SK-N-MC (cell line): ENCODE measurements at regions not wholly inside any gene's neighbourhood (a gene's known extent, or its start where the extent isn't known, plus 50 kb on each side); places are given as distances from the start of the nearest gene placed in this dataset.

Experiments used
- DNase-seq: peaks from one replicate; pipeline ENCODE4 v3.0.0-alpha.2; 2011; ENCODE audit warnings: low read depth, low spot score
- H3K27ac ChIP-seq: fragments of 200-600 bp; sonication (generic); 2 replicates; pipeline ENCODE4 v1.5.1; 2016; ENCODE audit warnings: mixed run types
- H3K36me3 ChIP-seq: fragments of 200-600 bp; sonication (generic); 2 replicates; pipeline ENCODE4 v1.6.1; 2017; ENCODE audit warnings: antibody characterized with exemption, low read length, mixed read lengths; ENCODE audit not compliant: insufficient read depth
- H3K4me3 ChIP-seq: fragments of 200-600 bp; sonication (generic); 2 replicates; pipeline ENCODE4 v1.5.1; 2016
- H3K9ac ChIP-seq: fragments of 200-600 bp; sonication (generic); 2 replicates; pipeline ENCODE4 v1.8.0; 2017; ENCODE audit warnings: mixed run types, mixed read lengths; ENCODE audit not compliant: insufficient read length
- H3K9me3 ChIP-seq: fragments of 200-600 bp; sonication (generic); 2 replicates; pipeline ENCODE4 v1.6.1; 2017; ENCODE audit warnings: low read depth, mild to moderate bottlenecking, antibody characterized with exemption, low read length, moderate library complexity, mixed read lengths
- EZH2 ChIP-seq: fragments of 200-600 bp; sonication (generic); IDR thresholded peaks from one replicate; pipeline ENCODE4 v1.6.1; 2017; ENCODE audit warnings: antibody characterized with exemption
- FOXP2 ChIP-seq: optimal IDR thresholded peaks from 2 replicates; pipeline ENCODE3; 2011; ENCODE audit warnings: mild to moderate bottlenecking, moderate library complexity; ENCODE audit not compliant: insufficient read depth; ENCODE audit errors: extremely low read length, control extremely low read depth
- POLR2AphosphoS5 ChIP-seq: IDR thresholded peaks from 2 replicates; pipeline ENCODE4 v1.6.1; 2012; ENCODE audit warnings: mild to moderate bottlenecking, low read depth, low read length, borderline replicate concordance

DNA sequence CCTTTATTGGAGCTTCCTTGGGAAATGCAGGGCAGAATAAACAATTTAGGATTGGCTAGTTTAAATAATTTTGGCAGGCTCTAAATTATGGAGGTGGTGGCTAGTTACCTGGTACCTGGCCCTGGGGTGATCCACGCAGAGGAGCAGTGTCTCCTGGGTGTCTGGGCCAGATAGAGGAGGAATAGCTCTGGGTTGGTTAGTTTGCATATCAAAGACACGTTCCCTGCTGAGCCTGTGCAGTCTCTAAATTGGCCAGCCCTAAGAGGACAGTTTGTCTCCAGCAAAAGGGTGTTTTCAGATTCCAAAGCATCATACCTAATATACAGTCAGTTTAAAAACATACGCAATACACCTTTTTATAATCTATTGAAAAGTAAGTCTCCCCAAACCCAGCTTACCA lies 333.3 kb upstream of the TPM1 start:
- DNase-seq: no peak
- Histone ChIP-seq H3K9ac (no peak overlapping the region), H3K36me3 (no peaks in the 10 kb centered on the region), H3K27ac (no peak overlapping the region), H3K4me3 (no peak overlapping the region), H3K9me3 (no peaks in the 10 kb centered on the region)
- TF ChIP-seq EZH2 (no peak), POLR2AphosphoS5 (no peak), FOXP2 (no peak)

- Histone ChIP-seq H3K27ac (no peak overlapping the region), H3K9me3 (no peaks in the 10 kb centered on the region), H3K4me3 (no peak overlapping the region), H3K36me3 (no peaks in the 10 kb centered on the region), H3K9ac (no peak overlapping the region)
- DNase-seq: no peak
- TF ChIP-seq FOXP2: no peak
- TF ChIP-seq EZH2: no peak
- TF ChIP-seq POLR2AphosphoS5: no peak
Measured at GRCh38 chr15:62711691-62712454, 330.7 kb upstream of the TPM1 start.

GRCh38 chr15:62712455-62712839 lies 330.1 kb upstream of the TPM1 start:
- TF ChIP-seq EZH2 (no peak), POLR2AphosphoS5 (no peak), FOXP2 (no peak)
- Histone ChIP-seq H3K36me3 (no peaks in the 10 kb centered on the region), H3K9ac (no peak overlapping the region), H3K9me3 (no peaks in the 10 kb centered on the region), H3K4me3 (no peak overlapping the region), H3K27ac (no peak overlapping the region)
- DNase-seq: no peak

DNA sequence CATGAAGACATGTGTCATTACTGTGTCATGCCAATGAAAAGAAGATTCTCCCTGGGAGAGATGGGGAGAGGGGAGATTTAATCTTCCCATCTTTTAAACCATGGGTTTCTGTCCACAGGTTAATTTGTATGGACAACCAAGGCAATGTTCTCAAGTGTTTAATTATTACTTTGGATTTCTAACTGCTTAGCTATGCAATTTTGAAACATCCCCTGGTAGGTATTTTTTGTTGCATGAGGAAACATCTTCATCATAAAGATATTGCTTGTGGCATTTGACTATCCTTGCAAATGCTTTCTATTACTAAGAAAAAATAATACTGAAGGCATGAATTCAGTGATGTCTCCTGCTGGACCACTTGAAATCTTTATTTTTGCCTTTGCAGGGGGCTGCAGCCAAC lies 326.6 kb upstream of the TPM1 start:
- Histone ChIP-seq H3K36me3 (no peaks in the 10 kb centered on the region), H3K9ac (no peak overlapping the region), H3K4me3 (no peak overlapping the region), H3K27ac (no peak overlapping the region), H3K9me3 (no peaks in the 10 kb centered on the region)
- no peak for DNase-seq
- TF ChIP-seq POLR2AphosphoS5: no peak
- no peak for TF ChIP-seq FOXP2
- TF ChIP-seq EZH2: no peak

DNA sequence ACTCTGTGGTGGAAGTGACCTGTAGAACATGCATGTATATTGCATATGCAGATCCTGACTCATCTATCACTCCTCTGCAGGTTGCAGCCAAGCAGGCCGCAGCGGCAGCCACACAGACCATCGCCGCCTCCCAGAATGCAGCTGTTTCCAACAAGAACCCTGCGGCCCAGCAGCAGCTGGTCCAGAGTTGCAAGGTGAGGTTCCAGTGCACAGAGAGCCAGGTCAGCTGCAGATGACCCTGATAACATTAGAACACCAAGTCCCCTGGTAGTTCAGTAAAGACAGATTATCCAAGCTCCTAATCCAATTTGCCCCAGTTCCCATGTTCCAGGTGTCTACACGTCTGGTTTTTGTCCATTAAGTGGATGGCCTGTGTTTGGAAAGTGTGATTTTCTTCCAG lies 325.1 kb upstream of the TPM1 start:
- Histone ChIP-seq H3K9ac (no peak overlapping the region), H3K4me3 (no peak overlapping the region), H3K36me3 (no peaks in the 10 kb centered on the region), H3K9me3 (no peaks in the 10 kb centered on the region), H3K27ac (no peak overlapping the region)
- DNase-seq: no peak
- TF ChIP-seq POLR2AphosphoS5 (no peak), FOXP2 (no peak), EZH2 (no peak)

DNA sequence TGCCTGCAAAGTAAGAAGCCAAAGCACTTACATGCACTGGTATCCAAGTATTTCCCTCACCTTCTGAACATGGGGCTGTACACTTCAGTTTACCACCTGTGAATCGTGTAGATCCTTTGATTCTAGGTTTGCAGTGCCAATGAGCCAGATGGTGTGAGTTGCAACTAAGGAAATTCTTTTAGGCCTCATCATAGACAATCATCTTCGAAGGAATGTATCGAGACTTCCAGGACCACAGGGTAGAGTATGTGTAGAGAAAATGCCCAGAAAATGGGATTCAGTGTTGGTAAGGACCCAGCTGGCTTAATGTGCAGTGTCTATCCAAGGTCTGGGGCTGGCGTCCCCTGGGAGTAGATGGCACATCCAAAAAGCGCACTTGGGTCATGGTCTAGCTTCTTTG lies 323.2 kb upstream of the TPM1 start:
- TF ChIP-seq POLR2AphosphoS5 (no peak), EZH2 (no peak), FOXP2 (no peak)
- Histone ChIP-seq H3K36me3 (no peaks in the 10 kb centered on the region), H3K27ac (no peak overlapping the region), H3K4me3 (no peak overlapping the region), H3K9ac (no peak overlapping the region), H3K9me3 (no peaks in the 10 kb centered on the region)
- DNase-seq: no peak

DNA sequence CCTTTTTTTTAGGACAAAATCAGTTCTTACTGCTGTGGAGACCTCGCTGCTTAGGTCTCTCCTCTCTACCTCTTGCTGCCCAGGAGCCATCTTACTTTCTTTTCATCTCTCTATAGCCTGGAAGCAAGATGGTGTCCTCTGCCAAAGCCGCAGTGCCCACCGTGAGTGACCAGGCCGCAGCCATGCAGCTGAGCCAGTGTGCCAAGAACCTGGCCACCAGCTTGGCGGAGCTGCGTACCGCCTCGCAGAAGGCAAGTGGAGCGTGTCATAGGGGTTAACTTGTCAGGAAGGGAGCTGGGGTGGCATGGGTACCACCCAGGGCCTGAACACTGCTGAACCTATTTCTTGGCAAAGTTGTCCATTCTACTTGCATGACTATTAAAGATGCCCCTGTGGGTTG lies 320.3 kb upstream of the TPM1 start:
- Histone ChIP-seq H3K4me3 (no peak overlapping the region), H3K27ac (no peak overlapping the region), H3K36me3 (no peaks in the 10 kb centered on the region), H3K9me3 (no peaks in the 10 kb centered on the region), H3K9ac (no peak overlapping the region)
- no peak for DNase-seq
- TF ChIP-seq FOXP2 (no peak), EZH2 (no peak), POLR2AphosphoS5 (no peak)

DNA sequence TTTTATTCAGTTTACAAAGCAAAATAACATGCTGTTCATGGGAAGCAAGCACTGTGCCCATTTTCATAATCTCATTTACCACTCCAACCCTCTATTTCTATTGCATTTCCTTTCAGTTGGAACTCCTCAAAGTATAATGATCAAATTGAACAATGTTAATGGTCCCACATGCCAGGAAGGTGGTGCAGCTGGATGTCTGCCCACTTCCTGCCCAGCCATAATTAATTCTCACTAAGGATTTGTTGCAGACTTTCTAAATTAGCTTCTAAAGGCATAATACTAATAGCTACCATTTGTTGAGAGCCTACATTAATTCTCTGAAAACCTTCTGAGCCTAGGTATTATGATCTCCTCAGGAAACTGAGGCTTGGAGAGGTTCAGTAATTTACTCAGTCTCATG lies 316.1 kb upstream of the TPM1 start:
- Histone ChIP-seq H3K9ac (no peak overlapping the region), H3K4me3 (peak overlapping the region; percentile 34), H3K36me3 (no peaks in the 10 kb centered on the region), H3K9me3 (no peaks in the 10 kb centered on the region), H3K27ac (peak overlapping the region; percentile 66; the same call in 1 of the 2 replicates)
- DNase-seq: peak; percentile 66
- TF ChIP-seq FOXP2 (peak; percentile 10), POLR2AphosphoS5 (peak; percentile 38; the same call in 1 of the 2 replicates), EZH2 (no peak)

GRCh38 chr15:62727501-62727900 lies 315.0 kb upstream of the TPM1 start:
- TF ChIP-seq FOXP2 (no peak), EZH2 (no peak), POLR2AphosphoS5 (no peak)
- no peak for DNase-seq
- no peaks in the 10 kb centered on the region for H3K36me3 ChIP-seq

More at GRCh38 chr15:62727501-62727900, 315.0 kb upstream of the TPM1 start:
- Histone ChIP-seq H3K9me3 (no peaks in the 10 kb centered on the region), H3K27ac (peak overlapping the region; percentile 66; the same call in 1 of the 2 replicates), H3K9ac (no peak overlapping the region), H3K4me3 (no peak overlapping the region)
